NCI-H187 (cell line): ENCODE measurements at regions not wholly inside any gene's neighbourhood (a gene's known extent, or its start where the extent isn't known, plus 50 kb on each side); places are given as distances from the start of the nearest gene placed in this dataset.

Experiments used
- DNase-seq, 2 experiments: peaks; one replicate each; lab custom pipeline; 2025; lab: John Stamatoyannopoulos, UW

- no peak for DNase-seq
These were observed 112.9 kb upstream of the ATP8B1 start for GRCh38 chr18:57915865-57916582.

GRCh38 chr18:57915248-57915647 lies 112.1 kb upstream of the ATP8B1 start:
- no peak for DNase-seq

DNA sequence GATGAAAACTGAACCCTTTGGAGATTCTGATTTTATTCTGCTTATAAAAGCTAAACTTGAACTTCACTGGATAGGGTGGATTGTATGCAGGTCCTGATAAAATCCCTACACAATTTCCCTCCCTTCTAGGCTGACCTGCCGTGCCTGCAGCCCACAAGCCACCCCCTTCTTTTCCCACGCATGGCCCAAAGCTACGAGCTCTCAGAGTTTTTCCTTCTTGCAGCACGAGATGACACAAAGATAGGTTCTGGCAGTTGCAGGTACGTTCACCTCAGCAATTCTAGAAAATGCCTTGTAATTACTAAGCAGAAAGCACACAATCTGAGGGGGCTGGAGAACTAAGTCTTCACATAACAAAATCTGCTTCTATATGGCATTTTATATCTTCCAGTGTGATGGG lies 110.6 kb upstream of the ATP8B1 start:
- DNase-seq = no peak

DNA sequence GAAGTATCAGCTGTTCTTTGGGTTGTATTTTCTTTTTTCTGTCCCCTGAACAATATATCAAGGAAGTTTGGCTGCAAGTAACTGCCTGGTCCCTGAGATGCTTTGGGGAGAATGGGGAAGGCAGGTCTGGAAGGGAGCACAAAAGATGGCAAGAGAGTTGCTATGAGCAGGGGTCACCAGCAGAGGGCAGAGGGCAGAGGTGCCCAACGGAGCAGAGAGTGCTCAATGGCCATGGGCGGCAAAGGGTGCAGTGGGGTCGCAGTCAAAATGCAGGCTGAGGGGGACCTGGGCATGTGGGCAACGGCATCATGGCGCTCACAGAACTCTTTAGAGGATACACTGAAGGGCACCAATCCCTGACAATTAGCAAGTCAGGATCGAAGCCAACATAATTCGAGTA lies 107.7 kb upstream of the ATP8B1 start:
- DNase-seq = no peak

DNA sequence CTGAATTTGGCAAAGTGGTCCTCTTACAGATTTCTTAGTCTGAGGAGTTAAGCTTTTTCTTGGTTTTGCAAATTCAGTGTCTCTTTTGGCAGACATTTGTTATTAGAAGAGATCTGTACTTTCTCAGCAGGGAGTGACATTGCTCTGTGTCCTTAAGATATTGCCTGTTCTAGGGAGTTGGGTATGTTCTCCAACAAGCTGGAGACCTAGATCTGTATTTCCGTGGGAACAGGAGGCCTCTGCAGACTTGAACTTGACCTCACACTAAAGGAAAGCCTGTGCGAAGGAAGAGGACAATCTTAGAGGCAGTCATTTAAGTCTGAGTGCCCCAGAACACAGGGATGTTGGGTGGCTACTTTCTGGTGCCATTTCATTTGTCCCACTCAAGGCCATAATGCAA lies 107.0 kb upstream of the ATP8B1 start:
- no peak for DNase-seq

DNA sequence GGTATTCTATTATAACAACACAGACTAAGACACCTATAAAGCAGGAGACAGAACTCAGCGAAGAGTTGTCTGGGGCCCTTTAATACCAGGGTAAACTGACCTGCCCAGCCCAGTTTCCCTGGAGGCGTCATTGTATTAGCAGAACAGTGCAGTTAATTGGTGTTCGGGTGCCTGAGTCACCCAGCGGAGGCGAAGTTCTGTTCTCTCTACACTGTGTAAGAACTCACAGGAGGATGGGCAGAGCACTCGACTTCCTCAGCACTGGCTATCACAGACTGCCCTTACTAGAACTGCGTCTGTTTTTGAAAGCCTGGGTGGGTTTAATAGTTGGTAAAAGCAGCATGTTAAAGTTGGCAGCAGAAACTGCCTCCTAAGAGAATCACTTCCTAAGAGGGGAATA lies 106.5 kb upstream of the ATP8B1 start:
- no peak for DNase-seq

DNA sequence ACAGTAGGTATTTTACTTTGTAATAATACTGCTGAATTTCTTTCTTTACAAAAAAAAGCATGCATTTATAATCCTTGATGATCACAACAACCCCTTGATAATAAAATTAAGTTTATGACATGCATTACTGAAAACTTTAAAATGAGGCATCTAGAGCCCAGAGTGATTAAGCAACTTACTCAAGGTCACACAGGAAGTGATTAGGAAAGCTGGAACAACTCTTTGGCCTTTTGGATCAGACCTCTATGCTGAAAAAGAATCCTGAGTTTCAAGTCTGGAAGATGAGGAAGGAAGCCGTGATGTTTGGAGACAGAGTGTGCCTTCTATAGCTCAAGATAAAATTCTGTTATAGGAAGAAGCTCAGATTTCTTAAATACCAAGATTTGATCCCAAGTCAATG lies 105.0 kb upstream of the ATP8B1 start:
- no peak for DNase-seq

- no peak for DNase-seq
These were observed 104.4 kb upstream of the ATP8B1 start for GRCh38 chr18:57907550-57907949.

DNA sequence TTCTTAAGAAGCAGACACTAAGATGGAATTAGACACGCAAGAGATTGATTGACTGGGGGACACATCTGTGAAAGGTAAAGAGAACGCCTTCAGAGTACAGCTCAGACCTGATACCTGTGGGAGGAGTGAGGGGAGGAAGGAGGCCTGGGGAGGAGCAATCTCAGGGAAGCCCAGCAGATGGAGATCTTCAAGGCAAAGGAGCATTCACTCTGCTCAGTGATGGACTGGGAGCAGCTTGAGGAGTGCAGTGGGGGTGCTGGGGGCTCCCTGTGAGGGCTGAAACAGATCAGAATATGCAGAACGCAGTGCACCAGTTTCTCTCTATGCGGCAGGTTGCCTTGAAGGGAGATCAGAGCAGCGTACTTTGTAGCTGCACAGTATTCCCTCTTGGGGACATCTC lies 103.7 kb upstream of the ATP8B1 start:
- no peak for DNase-seq

DNA sequence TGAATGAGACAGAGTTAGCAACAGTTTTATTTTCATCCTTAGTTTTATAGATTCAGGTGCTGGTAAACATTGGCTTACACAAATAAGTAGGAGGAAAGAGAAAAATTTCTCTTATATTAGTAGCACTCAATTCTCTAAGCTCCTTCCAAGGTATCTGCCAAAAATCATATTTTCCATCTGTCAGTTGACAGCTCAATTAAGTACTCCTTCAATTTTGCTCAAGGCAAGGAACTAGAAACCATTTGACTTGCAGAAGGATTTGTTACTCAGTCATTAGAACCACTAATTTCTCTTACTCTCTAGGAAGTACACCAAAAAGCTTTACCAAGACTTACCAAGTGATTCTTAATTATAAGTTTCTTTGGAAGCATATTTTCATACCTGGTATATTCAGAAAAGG lies 101.4 kb upstream of the ATP8B1 start:
- no peak for DNase-seq

DNA sequence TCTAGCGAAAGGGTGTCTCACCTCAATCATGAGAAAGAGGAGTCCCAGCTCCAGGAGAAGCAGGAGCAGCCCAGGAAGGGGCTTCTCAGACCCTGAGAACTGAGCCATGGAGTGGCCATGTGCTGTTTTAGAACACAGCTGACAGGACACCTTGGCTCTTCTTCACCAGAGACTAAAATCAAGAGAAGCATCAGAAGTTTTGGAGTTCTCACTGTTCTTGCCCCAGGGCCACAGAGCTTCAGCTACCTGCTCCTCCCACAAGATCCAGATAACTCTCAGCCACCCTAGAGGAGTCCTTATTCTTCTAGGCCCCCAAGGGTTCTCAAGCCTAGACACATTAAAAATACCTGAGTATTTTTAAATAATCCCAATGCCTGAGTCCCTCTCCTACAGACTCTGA lies 99.6 kb upstream of the ATP8B1 start:
- no peak for DNase-seq

DNA sequence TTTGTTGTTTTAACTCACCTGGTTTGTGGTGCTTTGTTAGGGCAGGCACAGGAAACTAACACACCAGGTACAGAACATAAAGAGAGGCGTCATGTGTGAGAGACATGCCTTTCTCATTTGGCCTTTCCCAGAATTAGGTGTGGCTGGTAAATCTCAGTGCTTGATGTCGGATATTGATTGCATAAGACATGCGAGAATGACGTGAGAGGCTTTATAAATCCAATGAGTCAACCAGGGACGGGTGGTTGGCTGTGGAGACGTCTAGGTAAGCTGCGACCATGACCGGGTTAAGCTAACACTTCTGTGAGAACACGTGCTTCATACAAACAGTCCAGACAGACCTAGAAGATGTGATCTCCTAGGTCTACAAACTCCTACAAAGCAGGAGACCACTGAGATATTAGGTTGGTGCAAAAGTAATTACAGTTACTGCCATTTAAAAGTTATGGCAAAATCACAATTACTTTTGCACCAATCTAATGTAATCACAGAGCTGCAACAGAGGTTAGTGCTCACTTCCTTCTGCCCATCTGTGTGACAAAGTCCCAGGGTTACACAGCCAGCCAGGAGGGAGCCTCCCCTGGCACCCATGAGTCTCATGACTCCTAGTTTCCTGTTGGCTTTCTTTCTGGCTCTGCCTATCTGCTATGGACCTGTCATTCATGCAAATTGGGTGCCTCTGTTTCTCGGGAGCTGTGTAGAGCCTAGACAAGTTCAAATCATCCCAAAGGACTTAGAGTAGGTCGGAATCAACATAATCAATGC lies 98.9 kb upstream of the ATP8B1 start:
- no peak for DNase-seq

DNA sequence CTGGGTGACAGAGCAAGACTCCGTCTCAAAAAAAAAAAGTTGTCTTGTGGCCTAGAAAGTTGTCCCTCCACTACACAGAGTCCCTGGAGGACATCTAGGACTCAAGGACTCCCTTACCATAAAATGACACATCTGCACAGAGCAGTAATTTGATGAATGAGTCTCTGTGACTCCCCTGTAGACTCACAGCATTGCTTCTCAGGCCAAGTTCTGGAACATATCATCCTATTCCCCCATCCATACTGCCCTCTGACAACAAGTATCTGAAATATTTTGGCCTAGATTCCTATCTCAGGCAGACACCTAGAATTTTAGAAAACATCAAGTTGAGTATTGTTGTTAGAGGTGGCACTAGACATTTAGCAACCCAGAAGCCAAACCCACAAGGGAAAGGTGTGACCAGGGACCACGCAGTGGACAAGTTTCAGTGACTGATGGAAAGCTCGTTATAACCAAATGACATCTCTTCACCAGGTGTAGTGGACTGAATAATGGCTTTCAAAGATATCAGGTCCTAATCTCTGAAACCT lies 97.9 kb upstream of the ATP8B1 start:
- DNase-seq = no peak

DNA sequence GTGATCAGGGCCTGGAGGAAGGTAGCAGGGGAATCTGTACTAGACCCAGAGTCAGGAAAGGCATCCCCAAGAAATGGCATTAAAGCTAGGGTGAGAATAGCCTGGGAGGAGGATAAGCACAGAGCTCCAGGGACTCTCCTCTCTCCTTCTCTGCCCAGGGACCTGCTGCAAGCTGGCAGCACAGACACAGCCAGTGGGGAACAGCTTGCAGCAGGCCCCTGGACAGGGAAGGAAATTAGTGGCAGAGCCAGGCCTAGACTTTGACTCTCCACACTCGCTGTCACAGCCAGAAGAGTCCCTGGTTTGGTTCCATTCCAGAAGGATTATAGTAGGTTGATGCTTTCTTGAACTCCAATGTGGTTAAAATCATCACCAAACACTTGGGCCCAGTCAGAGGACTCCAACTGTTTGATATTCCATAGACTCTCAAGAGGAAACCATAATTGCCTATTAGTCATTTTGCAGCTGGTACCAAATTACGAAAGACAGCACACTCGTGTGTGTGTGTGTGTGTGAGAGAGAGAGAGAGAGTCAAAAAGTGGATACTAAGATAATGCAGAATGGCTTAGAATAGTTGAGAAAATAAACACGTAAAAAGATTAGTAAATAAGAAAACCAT lies 95.5 kb upstream of the ATP8B1 start:
- DNase-seq = peak; percentile 19 to 27

GRCh38 chr18:57895182-57895581 lies 92.1 kb upstream of the ATP8B1 start:
- no peak for DNase-seq

- no peak for DNase-seq
These were observed 88.7 kb upstream of the ATP8B1 start for GRCh38 chr18:57891707-57892391.

GRCh38 chr18:57890266-57890665 lies 87.2 kb upstream of the ATP8B1 start:
- DNase-seq = no peak

GRCh38 chr18:57889841-57890240 lies 86.7 kb upstream of the ATP8B1 start:
- DNase-seq = no peak

- no peak for DNase-seq
These were observed 84.6 kb upstream of the ATP8B1 start for GRCh38 chr18:57887543-57888383.

- no peak for DNase-seq
These were observed 82.8 kb upstream of the ATP8B1 start for GRCh38 chr18:57885931-57886330.

DNA sequence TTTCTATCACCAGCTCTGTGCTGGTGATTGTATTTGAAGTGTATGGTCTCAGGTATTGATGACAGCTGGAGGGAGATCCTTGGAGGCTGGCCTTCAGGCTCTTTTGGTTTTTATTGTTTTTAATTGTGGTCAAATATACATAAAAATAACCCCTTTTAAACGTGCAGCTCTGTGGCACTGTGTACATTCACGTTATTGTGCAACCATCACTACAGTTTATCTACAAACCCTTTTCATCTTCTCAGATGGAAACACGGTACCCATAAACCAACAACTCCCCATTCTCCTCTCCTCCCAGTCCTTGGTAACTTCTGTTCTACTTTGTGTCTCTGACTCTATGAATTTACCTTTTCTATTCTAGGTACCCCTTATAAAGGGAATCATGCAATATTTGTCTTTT lies 79.3 kb upstream of the ATP8B1 start:
- DNase-seq = no peak
